Stomach (tissue), 8 donors: ENCODE measurements at regions not wholly inside any gene's neighbourhood (a gene's known extent, or its start where the extent isn't known, plus 50 kb on each side); places are given as distances from the start of the nearest gene placed in this dataset.

Experiments used
- DNase-seq, 2 donors: peaks; one replicate each; pipeline versions ENCODE4 v3.0.0 to v3.0.0-alpha.2; 2013 to 2019
- H3K27ac ChIP-seq, 5 donors: fragments of 200-600 bp in 4 of 5; sonication (generic) in 4 of 5; one replicate each; pipeline ENCODE4 v1.5.1; 2013 to 2019; ENCODE audit warnings: mild to moderate bottlenecking in 1 of 5, moderate library complexity in 1 of 5
- H3K27me3 ChIP-seq, 3 donors: fragments of 200-600 bp; sonication (generic); one replicate each; pipeline ENCODE4 v1.5.1; 2017 to 2019; ENCODE audit warnings: mixed run types in 1 of 3
- H3K36me3 ChIP-seq, 4 donors: fragments of 200-600 bp; sonication (generic); 1 replicate in 3 of 4; 2 replicates in 1 of 4; pipeline ENCODE4 v1.5.1; 2016 to 2019
- H3K4me1 ChIP-seq, 4 donors: fragments of 200-600 bp; sonication (generic); one replicate each; pipeline ENCODE4 v1.5.1; 2016 to 2019
- H3K4me3 ChIP-seq, 4 donors: fragments of 200-600 bp; sonication (generic) in 3 of 4; one replicate each; pipeline ENCODE4 v1.5.1; 2016 to 2019; ENCODE audit warnings: mild to moderate bottlenecking in 1 of 4
- H3K9me3 ChIP-seq, 4 donors: fragments of 200-600 bp; sonication (generic); one replicate each; pipeline ENCODE4 v1.5.1; 2016 to 2019
- EP300 ChIP-seq: sonication (generic); formaldehyde crosslinking; IDR thresholded peaks from one replicate; pipeline ENCODE4 v1.6.1; 2017; ENCODE audit warnings: antibody characterized with exemption
- POLR2A ChIP-seq, 4 donors: fragments of 450-650 bp; IDR thresholded peaks; one replicate each; pipeline ENCODE4 v1.6.1; 2016; ENCODE audit warnings: antibody characterized with exemption in 4 of 4, control low read depth in 2 of 4, mild to moderate bottlenecking in 1 of 4, moderate library complexity in 1 of 4
- POLR2AphosphoS5 ChIP-seq, 3 donors: sonication (generic); formaldehyde crosslinking; IDR thresholded peaks; one replicate each; pipeline ENCODE4 v1.6.1; 2016; ENCODE audit warnings: antibody characterized with exemption in 3 of 3
- WGBS, 5 donors: extraction: QIAGEN DNeasy Blood & Tissue Kit in 3 of 5; methylation state at CpG; one replicate each; pipeline versions ENCODE4 v1.1.5 to v1.1.7; 2013 to 2018; 5-methylcytosine and 5-hydroxymethylcytosine counted together
- intact Hi-C: fragments of 100-400 bp; cut with DNase I; formaldehyde crosslinking; loops from one replicate; pipeline ENCODE4 v1.15.1; 2023; ENCODE audit warnings: low total_unique reads
- TF ChIP-seq, protein P1 (sequence below), 7 experiments: fragments of 450-650 bp in 4 of 7; fragments of 200-600 bp in 3 of 7; sonication (generic) in 3 of 7; IDR thresholded peaks; one replicate each; pipeline ENCODE4 v1.5.1; 2016 to 2019; ENCODE audit warnings: antibody characterized with exemption in 7 of 7, control low read depth in 2 of 7, mild to moderate bottlenecking in 1 of 7
- donor health status: healthy with polysubstance abuse.
- donor health status: Bipolar disorder and iron deficiency.
- donor health status: healthy.

DNA sequence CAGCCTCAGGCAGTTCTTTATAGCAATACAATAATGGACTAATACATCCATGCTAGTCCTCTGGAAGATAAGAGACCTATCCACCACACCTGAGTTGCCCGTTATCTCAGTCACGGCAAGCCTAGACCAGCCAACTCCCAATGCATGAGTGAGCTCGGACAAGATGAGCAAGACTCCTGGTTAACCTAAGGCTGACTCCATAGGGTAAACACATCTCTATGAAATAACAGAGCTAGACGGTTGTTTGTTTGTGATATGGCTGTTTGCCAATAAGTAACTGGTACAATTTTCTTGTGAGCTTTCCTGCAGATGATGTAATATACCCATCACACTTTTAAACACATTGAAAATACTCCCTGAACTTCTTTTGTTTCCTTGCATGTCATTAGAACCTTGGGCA, 70.6 kb upstream of the PHACTR1 start:
- Histone ChIP-seq H3K4me3 (no peak overlapping the region), H3K36me3 (no peaks in the 10 kb centered on the region), H3K27me3 (no peaks in the 10 kb centered on the region), H3K27ac (no peak overlapping the region), H3K4me1 (no peaks in the 10 kb centered on the region), H3K9me3 (peaks cover 0 to 6% (median 0%) of the 10 kb centered on the region in 4 donors)
- no peak for DNase-seq
- no peak for TF ChIP-seq POLR2A (IDR thresholded peaks at IDR 0.05)
- no peak for TF ChIP-seq POLR2AphosphoS5 (IDR thresholded peaks at IDR 0.05)
- no peak for TF ChIP-seq EP300
- TF ChIP-seq, protein P1, sequence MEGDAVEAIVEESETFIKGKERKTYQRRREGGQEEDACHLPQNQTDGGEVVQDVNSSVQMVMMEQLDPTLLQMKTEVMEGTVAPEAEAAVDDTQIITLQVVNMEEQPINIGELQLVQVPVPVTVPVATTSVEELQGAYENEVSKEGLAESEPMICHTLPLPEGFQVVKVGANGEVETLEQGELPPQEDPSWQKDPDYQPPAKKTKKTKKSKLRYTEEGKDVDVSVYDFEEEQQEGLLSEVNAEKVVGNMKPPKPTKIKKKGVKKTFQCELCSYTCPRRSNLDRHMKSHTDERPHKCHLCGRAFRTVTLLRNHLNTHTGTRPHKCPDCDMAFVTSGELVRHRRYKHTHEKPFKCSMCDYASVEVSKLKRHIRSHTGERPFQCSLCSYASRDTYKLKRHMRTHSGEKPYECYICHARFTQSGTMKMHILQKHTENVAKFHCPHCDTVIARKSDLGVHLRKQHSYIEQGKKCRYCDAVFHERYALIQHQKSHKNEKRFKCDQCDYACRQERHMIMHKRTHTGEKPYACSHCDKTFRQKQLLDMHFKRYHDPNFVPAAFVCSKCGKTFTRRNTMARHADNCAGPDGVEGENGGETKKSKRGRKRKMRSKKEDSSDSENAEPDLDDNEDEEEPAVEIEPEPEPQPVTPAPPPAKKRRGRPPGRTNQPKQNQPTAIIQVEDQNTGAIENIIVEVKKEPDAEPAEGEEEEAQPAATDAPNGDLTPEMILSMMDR (IDR thresholded peaks at IDR 0.05) = no peak
- intact Hi-C loops = no loop called here
- 26 to 44% (median 37%) methylated on average over 4 of the region's 4 CpGs for WGBS, 5 donors

DNA sequence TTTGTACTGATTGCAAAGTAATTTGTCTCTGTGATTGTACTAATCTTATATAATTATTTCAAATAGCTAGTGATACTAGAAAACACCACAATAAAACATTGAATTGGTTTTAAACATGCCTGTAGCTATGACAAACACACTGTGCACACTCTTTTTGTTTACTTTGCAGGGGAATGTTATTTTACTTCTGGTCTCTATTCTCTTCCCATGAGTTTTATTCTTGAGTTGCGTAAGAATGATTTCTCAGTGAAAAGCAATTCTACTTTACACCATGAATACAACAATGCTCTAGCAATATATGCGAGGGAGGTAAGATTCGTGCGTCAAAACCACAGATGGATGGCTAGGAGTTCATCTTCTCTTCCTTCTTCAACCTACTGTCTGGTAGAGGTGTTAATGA, 68.4 kb upstream of the PHACTR1 start:
- H3K9me3 ChIP-seq = peaks cover 0 to 6% (median 0%) of the 10 kb centered on the region in 4 donors
- WGBS, 5 donors = 82 to 87% (median 84%) methylated on average over 4 of the region's 4 CpGs
- no peaks in the 10 kb centered on the region for H3K4me1 ChIP-seq
- H3K27me3 ChIP-seq = no peaks in the 10 kb centered on the region
- no peak for DNase-seq
- H3K4me3 ChIP-seq = no peak overlapping the region
- H3K27ac ChIP-seq = no peak overlapping the region
- intact Hi-C loops = no loop called here
- TF ChIP-seq EP300 (no peak), POLR2A (IDR thresholded peaks at IDR 0.05) (no peak), POLR2AphosphoS5 (IDR thresholded peaks at IDR 0.05) (no peak)
- TF ChIP-seq, protein P1 (IDR thresholded peaks at IDR 0.05) = no peak
- H3K36me3 ChIP-seq = no peaks in the 10 kb centered on the region

DNA sequence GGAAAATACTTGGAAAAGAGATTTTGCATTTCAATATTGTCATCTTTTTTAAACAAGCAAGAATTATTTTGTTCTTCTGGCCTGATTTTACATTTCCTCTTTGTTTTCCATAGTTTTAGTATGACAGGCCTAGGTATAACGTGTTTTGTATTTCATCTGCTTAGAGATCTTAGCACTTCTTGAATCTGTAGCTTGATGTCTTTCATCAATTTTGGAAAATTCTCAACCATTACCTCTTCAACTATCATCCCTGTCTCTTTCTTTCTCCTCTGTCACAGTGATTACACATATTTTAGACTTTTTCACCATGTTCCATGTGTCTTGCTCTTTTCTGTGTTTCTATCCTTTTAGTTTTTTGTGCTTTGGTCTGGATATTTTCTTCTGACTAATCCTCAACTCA, 67.2 kb upstream of the PHACTR1 start:
- intact Hi-C loops = no loop called here
- H3K4me1 ChIP-seq = no peaks in the 10 kb centered on the region
- 86 to 94% (median 88%) methylated on average over 1 of the region's 1 CpG for WGBS, 5 donors
- TF ChIP-seq, protein P1 (IDR thresholded peaks at IDR 0.05) = no peak
- TF ChIP-seq EP300 = no peak
- TF ChIP-seq POLR2AphosphoS5 (IDR thresholded peaks at IDR 0.05) = no peak
- no peak for TF ChIP-seq POLR2A (IDR thresholded peaks at IDR 0.05)
- no peak overlapping the region for H3K4me3 ChIP-seq
- no peak for DNase-seq
- no peaks in the 10 kb centered on the region for H3K27me3 ChIP-seq
- no peak overlapping the region for H3K27ac ChIP-seq
- peaks cover 0 to 6% (median 0%) of the 10 kb centered on the region in 4 donors for H3K9me3 ChIP-seq
- H3K36me3 ChIP-seq = no peaks in the 10 kb centered on the region

DNA sequence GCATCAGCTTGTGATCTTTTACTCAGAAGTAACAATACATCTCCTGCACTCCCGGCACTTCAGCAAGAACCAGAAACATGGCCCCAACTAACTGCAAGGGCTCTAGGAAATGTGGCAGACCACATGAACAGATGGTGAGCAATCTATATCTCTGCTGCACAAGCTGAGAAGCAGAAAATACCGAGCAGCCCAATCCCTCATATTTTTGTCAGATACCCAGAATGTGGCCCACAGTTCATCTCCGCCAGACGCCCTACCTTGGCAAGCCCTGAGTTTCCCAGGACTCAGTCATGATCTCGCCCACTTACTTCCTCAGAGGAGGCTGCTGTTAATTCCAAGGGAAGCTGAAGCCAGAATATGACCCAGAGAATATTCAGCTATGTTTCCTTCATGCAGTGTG, 63.1 kb upstream of the PHACTR1 start:
- no peaks in the 10 kb centered on the region for H3K4me1 ChIP-seq
- no peak for DNase-seq
- WGBS, 5 donors = 45 to 70% (median 66%) methylated on average over 5 of the region's 5 CpGs
- H3K27me3 ChIP-seq = no peaks in the 10 kb centered on the region
- peaks cover 0 to 6% (median 0%) of the 10 kb centered on the region in 4 donors for H3K9me3 ChIP-seq
- no peak for TF ChIP-seq POLR2AphosphoS5 (IDR thresholded peaks at IDR 0.05)
- TF ChIP-seq POLR2A (IDR thresholded peaks at IDR 0.05) = no peak
- H3K27ac ChIP-seq = no peak overlapping the region
- no peak overlapping the region for H3K4me3 ChIP-seq
- intact Hi-C loops = no loop called here
- H3K36me3 ChIP-seq = no peaks in the 10 kb centered on the region

DNA sequence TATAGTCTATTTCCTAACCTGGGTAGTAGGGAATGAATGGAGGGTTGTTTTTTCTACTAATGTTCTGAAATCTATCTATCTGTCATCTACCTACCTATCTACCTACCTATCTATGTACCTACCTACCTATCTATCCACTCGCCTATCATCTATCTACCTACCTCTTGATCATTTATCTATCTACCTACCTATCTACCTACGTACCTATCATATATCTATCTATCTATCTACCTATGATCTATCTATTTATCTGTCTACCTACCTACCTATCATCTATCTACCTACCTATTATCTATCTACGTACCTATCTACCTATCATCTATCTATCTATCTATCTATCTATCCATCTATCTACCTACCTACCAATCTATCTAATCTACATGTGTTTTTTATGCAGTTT, 62.5 kb upstream of the PHACTR1 start:
- intact Hi-C loops = no loop called here
- WGBS, 5 donors = 74 to 88% (median 79%) methylated on average over 3 of the region's 3 CpGs
- peaks cover 0 to 5% (median 0%) of the 10 kb centered on the region in 4 donors for H3K9me3 ChIP-seq
- no peak overlapping the region for H3K27ac ChIP-seq
- DNase-seq = no peak
- H3K27me3 ChIP-seq = no peaks in the 10 kb centered on the region
- H3K4me1 ChIP-seq = no peaks in the 10 kb centered on the region
- TF ChIP-seq POLR2A (IDR thresholded peaks at IDR 0.05) (no peak), EP300 (no peak)
- TF ChIP-seq, protein P1 (IDR thresholded peaks at IDR 0.05) = no peak
- H3K36me3 ChIP-seq = no peaks in the 10 kb centered on the region
- no peak overlapping the region for H3K4me3 ChIP-seq
